ENCODE measurements at regions not wholly inside any gene's neighbourhood (a gene's known extent, or its start where the extent isn't known, plus 50 kb on each side); places are given as distances from the start of the nearest gene placed in this dataset.
"Not testable (repeated sequence)": the region's sequence is repeated elsewhere in the genome, so short reads cannot be mapped to it uniquely, and the experiment has no call there.

GRCh38 chr2:125642032-125642431 is 1013.9 kb upstream of the GYPC start:
- no peak for DNase-seq

- DNase-seq = no peak
Observed at GRCh38 chr2:125643128-125643527, 1012.8 kb upstream of the GYPC start.

DNA sequence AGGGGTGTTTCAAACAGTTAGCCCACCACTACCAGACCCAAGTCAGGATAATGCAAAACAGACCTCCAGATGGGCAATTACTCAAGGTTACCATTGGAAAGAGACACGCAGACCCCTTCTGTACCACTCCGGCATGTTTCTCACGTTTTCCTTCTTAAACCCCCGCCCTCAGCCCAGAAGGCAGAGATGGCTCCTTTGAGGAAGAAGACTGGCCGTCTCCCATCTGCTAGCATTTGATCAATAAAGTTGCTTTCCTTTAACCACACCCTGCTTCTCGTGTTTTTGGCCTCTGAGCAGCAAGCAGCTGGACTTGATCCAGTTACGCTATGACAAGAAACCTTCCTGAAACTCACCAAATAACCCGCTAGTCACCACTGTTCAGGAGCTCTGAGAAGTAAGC is 1012.4 kb upstream of the GYPC start:
- DNase-seq = no peak

GRCh38 chr2:125644257-125644656 is 1011.7 kb upstream of the GYPC start:
- DNase-seq = no peak

DNA sequence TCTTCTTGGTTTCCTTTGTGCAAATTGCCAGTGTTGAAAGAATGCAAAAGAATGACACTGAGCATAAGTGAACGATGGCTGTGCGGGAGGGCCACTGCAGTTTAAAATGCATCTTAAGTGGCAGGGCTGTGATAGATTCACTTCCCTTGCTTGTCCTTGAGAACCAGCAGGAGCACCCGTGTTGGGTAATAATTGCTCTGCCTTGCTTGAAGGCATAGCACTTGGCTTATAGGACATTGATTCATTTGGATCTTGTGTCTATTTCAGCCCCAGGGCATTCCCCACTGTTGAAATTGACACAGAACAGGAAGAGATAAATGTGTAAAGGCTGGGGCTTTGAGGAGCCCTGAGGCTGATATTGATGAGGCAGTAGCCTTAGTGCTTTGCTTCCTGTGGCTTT is 1003.7 kb upstream of the GYPC start:
- DNase-seq = no peak

DNA sequence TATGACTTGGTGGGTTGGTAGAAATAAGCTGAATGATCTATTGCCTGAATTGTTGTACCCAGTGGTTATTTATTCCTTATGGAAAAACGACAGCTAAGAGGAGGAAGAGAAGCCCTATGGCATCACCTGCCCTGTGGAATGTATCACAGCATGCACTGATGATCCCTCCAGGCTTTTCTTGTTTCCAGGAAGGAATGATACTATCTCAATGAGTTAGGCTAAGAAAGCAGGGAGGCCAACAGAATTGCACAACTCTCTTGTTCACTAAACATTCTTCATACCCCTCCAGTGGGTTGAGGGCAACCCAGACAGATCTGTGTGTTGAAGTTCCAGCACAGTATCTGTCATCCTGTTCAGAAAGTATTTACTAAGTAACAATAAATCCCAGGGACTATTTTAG is 1001.7 kb upstream of the GYPC start:
- no peak for DNase-seq

DNA sequence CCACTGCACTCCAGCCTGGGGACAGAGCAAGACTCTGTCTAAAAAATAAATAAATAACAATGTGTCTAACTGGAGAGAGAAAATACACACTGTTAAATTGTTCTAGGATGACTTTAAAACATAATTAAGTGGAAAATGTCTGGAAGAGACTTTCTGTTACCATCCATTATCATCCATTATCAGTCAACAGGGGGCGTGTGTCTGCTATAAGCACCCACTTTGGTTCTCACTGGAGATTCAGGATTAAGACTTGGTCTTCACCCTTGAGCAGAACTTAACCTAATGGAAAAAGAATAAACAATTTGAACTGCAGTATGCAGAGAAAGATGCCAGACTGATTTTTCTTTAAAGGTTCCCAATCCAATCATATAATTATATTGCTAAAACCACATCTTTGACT is 999.8 kb upstream of the GYPC start:
- no peak for DNase-seq

DNA sequence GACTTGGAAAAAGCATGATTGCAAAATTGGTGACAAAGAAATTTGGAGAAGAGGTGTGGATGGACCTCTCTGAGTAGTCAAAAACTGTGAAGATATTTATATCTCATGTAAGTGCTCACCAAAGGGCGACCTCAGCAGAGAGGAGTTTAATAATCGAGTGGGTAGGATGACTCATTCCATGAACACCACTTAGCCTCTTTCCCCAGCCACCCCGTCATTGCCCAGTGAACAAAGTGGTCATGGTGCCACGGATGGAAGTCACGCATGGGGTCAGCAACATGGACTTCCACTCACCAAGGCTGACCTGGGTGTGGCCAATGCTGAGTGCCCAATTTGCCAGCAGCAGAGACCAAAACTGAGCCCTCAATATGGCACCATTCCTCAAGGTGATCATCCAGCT is 997.4 kb upstream of the GYPC start:
- DNase-seq = no peak

- DNase-seq = not testable (repeated sequence)
Observed at GRCh38 chr2:125660369-125660768, 995.6 kb upstream of the GYPC start.

GRCh38 chr2:125667630-125668029 is 988.3 kb upstream of the GYPC start:
- DNase-seq = no peak

DNA sequence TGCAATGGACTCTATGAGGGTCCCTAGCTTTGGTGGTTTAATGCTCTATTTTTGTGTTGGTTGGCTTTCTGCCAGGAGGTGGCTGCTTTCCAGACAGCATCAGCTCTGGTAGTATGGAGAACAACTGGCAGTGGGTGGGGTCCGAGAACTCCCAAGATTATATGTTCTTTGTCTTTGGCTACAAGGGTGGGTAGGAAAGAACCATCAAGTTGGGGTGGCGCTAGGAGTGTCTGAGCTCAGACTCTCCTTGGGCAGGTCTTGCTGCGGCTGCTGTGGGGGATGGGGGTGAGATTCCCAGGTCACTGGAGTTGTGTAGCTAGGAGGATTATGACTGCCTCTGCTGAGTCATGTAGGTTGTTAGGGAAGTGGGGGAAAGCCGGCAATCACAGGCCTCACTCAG is 976.1 kb upstream of the GYPC start:
- DNase-seq = no peak

GRCh38 chr2:125680809-125681208 is 975.1 kb upstream of the GYPC start:
- no peak for DNase-seq

DNA sequence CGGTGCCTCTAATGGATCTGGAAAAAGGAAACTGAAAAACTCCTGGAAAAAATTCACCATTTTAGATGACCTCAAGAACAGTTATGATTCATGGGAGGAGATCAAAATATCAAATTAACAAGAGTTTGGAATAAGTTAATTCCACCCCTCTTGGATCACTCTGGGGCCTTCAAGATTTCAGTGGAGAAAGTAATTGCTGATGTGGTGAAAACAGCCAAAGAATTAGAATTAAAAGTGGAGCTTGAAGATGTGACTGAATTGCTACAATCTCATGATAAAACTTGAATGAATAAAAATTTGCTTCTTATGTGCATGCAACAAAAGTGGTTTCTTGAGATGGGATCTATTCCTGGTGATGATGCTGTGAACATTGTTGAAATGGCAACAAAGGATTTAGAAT is 974.4 kb upstream of the GYPC start:
- no peak for DNase-seq

- DNase-seq = no peak
Observed at GRCh38 chr2:125681976-125682805, 973.8 kb upstream of the GYPC start.

- DNase-seq = no peak
Observed at GRCh38 chr2:125684256-125684655, 971.7 kb upstream of the GYPC start.

DNA sequence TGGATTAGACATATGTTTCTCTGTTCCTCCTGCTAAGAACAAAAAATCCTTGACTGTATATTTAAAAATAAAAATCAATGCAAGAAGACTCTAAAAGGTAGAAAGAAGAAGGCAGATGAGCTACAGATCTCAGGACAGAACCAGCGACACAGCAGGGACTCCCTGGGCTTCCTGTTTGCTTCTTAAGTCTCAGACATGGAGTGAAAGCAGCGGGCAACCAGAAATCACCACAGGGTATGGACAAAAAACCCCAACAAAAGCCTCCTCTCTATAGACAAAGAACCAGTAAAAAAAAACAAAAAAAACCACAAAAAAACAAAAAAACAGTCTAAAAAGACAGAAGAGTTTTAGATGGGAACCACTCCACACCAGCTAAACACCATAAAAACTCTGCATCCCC is 971.0 kb upstream of the GYPC start:
- DNase-seq = no peak

- no peak for DNase-seq
Observed at GRCh38 chr2:125696560-125696959, 959.4 kb upstream of the GYPC start.

DNA sequence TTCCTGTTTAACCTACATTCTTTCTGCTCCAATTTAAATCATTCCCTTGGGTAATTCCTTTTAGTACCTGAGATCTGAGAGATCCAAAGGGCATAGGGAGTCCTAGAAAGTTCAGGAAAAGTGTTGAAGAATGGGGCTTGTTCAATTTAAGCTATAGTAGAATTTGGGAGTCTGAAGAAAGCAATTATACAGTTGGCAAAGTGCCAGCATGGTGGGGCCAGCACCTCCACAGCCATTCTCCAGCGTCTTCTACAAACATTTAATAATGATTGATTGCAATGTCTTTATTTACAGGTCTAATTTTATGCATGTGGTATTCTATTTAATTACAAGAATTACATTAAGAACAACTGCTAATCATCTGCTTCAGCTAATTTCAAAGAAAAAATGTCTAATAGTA is 957.7 kb upstream of the GYPC start:
- DNase-seq = no peak

GRCh38 chr2:125701070-125701469 is 954.9 kb upstream of the GYPC start:
- no peak for DNase-seq

DNA sequence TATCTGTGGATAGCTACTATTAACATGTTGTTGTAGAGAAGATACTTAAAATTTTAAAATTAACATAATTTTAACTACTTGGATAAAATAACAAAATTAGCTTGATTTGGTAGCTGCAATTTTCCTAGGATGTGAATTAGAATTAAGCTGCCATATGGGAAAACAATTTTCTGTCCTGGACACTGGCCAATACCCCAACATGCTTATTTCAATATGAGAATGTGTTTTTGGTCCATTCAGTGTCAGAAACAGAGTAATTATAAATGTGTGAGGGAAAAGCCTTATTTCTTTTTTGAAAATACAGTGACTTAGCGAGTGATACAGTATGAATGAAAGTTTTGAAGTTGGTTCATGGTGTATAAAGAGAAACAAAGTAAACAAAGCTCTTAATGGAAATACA is 948.3 kb upstream of the GYPC start:
- no peak for DNase-seq

- DNase-seq = no peak
Observed at GRCh38 chr2:125710561-125710960, 945.4 kb upstream of the GYPC start.

DNA sequence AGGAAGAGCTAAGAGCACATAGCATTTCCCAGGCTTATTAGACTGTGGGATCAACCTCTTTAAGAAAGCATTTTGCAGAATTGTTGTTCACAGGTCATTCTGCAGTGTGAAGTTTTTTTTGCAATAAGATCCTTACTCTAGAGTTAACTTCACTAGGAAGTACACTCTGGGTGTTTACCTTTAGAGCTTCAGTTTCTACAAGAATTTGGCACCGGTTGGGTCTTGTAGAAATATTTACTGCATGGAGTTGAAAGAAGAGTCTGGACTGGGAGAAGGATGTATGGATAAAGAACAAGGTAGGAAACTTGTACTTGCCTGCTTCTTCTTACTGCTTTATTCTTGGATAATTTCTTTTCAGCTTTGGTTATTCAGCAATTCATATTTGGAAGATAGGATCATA is 944.9 kb upstream of the GYPC start:
- DNase-seq = no peak

DNA sequence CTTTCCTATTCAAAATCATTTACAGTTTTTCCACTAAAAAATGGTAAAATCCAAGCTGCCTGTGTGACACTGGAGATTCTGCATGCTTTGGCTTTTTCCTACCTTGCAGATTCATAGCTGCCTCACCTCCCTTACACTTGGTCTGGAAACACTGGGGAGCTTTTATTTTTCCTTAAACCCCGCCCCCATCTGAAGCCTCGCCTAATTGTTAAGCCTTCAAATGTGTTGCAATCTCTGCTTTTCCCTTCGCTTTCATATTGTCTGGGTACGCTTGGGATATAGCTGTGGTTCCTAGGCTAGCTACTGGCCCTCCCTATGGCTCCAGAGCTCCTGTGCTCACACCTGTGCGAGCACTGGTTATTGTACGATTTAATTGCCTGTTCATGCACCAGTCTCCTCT is 942.4 kb upstream of the GYPC start:
- no peak for DNase-seq

- no peak for DNase-seq
Observed at GRCh38 chr2:125721072-125721721, 934.8 kb upstream of the GYPC start.

GRCh38 chr2:125730921-125731320 is 925.0 kb upstream of the GYPC start:
- DNase-seq = no peak

All from activated effector memory CD4-positive, alpha-beta T cell treated with Interleukin-2 at 50 U/mL for 16 hours (primary cell).